ENCODE measurements at regions not wholly inside any gene's neighbourhood (a gene's known extent, or its start where the extent isn't known, plus 50 kb on each side); places are given as distances from the start of the nearest gene placed in this dataset.
A peak's percentile ranks its signal among the peaks of the same experiment; 100 is the strongest.

DNA sequence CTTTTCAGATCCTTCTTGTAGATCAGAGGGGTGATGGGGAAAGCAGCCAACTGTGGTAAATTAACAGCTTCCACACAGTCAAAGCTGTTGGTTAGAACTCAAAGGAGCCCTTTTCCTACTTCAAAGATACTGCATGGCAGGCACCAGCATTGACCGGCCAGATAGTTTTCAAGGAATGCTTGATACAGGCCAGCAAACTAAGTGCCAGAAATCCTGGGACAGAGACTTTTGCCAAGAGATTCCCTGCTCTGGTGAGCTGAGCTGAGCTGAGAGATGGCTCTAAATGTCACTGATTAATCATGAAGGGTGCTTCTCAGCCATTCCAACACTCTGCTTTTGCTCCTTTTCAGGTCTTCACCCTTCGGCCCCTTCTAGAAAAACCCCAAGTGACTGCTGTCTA lies 131.6 kb upstream of the MED14 start:
- H3K27ac ChIP-seq (ENCODE audit: extremely low read depth, low read depth, low read length), result 0 out of 2 replicates have a peak overlapping the region, but pooled peaks have one; percentile 22
- TF ChIP-seq, protein P1, sequence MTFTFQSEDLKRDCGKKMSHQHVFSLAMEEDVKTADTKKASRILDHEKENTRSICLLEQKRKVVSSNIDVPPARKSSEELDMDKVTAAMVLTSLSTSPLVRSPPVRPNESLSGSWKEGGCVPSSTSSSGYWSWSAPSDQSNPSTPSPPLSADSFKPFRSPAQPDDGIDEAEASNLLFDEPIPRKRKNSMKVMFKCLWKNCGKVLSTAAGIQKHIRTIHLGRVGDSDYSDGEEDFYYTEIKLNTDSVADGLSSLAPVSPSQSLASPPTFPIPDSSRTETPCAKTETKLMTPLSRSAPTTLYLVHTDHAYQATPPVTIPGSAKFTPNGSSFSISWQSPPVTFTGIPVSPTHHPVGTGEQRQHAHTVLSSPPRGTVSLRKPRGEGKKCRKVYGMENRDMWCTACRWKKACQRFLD (tag by site-specific recombination; IDR thresholded peaks at IDR 0.05), result no peak
- TF ChIP-seq ZNF76 (tag by site-specific recombination; IDR thresholded peaks at IDR 0.05; ENCODE audit: borderline replicate concordance, low read depth) (no peak), ZNF654 (tag by site-specific recombination; IDR thresholded peaks at IDR 0.05; ENCODE audit: low read depth) (no peak), HOXC10 (CRISPR knock-in tag; IDR thresholded peaks at IDR 0.05) (no peak), ZNF391 (tag by site-specific recombination; IDR thresholded peaks at IDR 0.05; ENCODE audit: borderline replicate concordance, low read depth) (no peak), ZNF324 (tag by site-specific recombination; IDR thresholded peaks at IDR 0.05) (no peak), ZNF510 (tag by site-specific recombination; IDR thresholded peaks at IDR 0.05; ENCODE audit: insufficient replicate concordance) (no peak), GFI1B (tag by site-specific recombination; IDR thresholded peaks at IDR 0.05) (no peak), ZNF514 (tag by site-specific recombination; IDR thresholded peaks at IDR 0.05) (no peak), MYNN (tag by site-specific recombination; IDR thresholded peaks at IDR 0.05; ENCODE audit: borderline replicate concordance) (no peak)
- TF ChIP-seq, protein P2, sequence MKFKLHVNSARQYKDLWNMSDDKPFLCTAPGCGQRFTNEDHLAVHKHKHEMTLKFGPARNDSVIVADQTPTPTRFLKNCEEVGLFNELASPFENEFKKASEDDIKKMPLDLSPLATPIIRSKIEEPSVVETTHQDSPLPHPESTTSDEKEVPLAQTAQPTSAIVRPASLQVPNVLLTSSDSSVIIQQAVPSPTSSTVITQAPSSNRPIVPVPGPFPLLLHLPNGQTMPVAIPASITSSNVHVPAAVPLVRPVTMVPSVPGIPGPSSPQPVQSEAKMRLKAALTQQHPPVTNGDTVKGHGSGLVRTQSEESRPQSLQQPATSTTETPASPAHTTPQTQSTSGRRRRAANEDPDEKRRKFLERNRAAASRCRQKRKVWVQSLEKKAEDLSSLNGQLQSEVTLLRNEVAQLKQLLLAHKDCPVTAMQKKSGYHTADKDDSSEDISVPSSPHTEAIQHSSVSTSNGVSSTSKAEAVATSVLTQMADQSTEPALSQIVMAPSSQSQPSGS (tag by site-specific recombination; IDR thresholded peaks at IDR 0.05; ENCODE audit: low read depth), result no peak
- TF ChIP-seq, protein P3, sequence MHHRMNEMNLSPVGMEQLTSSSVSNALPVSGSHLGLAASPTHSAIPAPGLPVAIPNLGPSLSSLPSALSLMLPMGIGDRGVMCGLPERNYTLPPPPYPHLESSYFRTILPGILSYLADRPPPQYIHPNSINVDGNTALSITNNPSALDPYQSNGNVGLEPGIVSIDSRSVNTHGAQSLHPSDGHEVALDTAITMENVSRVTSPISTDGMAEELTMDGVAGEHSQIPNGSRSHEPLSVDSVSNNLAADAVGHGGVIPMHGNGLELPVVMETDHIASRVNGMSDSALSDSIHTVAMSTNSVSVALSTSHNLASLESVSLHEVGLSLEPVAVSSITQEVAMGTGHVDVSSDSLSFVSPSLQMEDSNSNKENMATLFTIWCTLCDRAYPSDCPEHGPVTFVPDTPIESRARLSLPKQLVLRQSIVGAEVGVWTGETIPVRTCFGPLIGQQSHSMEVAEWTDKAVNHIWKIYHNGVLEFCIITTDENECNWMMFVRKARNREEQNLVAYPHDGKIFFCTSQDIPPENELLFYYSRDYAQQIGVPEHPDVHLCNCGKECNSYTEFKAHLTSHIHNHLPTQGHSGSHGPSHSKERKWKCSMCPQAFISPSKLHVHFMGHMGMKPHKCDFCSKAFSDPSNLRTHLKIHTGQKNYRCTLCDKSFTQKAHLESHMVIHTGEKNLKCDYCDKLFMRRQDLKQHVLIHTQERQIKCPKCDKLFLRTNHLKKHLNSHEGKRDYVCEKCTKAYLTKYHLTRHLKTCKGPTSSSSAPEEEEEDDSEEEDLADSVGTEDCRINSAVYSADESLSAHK (tag by site-specific recombination; IDR thresholded peaks at IDR 0.05), result no peak
- CTCF ChIA-PET, result interaction anchor here (1.3 to 1.9 kb wide), 2 partner anchors 11 kb away, joined by 3 to 8 read pairs; no protein-coding TSS in a partner anchor

DNA sequence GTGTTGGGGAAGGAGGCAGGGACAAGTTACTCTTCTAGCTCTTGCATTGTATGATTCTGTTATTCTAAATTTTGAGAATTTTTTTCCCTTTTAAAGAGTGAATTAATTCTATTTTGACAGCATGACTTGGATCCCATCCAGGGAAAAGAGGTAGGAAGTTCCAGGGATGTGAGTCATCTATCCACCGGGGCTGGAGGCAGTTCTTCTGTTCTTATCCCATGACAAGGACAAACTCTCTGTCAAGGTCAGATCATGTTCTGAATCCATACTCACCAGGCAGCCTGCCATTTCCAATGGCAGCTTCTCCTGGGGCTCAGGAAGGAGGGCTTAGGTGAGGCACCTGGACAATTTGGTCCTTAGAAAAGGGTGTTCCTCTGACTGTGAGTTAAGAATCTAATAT lies 132.0 kb upstream of the MED14 start:
- no peak overlapping the region for H3K4me3 ChIP-seq (ENCODE audit: low read depth, low read length)
- H3K4me1 ChIP-seq (ENCODE audit: control insufficient read depth, insufficient read depth, low read length), result peaks cover 4% of the 10 kb centered on the region; the same call in 1 of the 2 replicates
- H3K36me3 ChIP-seq (ENCODE audit: control insufficient read depth in 2 of 2, insufficient read depth in 1 of 2, low read length in 2 of 2), result no peaks in the 10 kb centered on the region
- ChIA-PET CTCF (interaction anchor here (0.6 to 1.9 kb wide), 4 partner anchors 10 to 137 kb away, joined by 3 to 8 read pairs (median 4); no protein-coding TSS in a partner anchor), POLR2A (interaction anchor here (1.0 kb wide), 1 partner anchor 218 kb away, joined by 3 read pairs; the partner anchor contains the start of gene USP9X)
- 0 out of 2 replicates have a peak overlapping the region, but pooled peaks have one; percentile 22 for H3K27ac ChIP-seq (ENCODE audit: extremely low read depth, low read depth, low read length)
- no peaks in the 10 kb centered on the region for H3K9me3 ChIP-seq (ENCODE audit: control insufficient read depth, insufficient read depth, low read depth, low read length)
- TF ChIP-seq PRDM1 (tag by site-specific recombination; IDR thresholded peaks at IDR 0.05) (0 out of 2 replicates have a peak, but pooled peaks have one; percentile 9), ZNF302 (tag by site-specific recombination; IDR thresholded peaks at IDR 0.05; ENCODE audit: low read depth) (no peak)

More for the DNA sequence above, 131.6 kb upstream of the MED14 start:
- Histone ChIP-seq H3K36me3 (ENCODE audit: control insufficient read depth in 2 of 2, insufficient read depth in 1 of 2, low read length in 2 of 2) (no peaks in the 10 kb centered on the region), H3K4me1 (ENCODE audit: control insufficient read depth, insufficient read depth, low read length) (peaks cover 4% of the 10 kb centered on the region; the same call in 1 of the 2 replicates), H3K9me3 (ENCODE audit: control insufficient read depth, insufficient read depth, low read depth, low read length) (no peaks in the 10 kb centered on the region), H3K4me3 (ENCODE audit: low read depth, low read length) (no peak overlapping the region)
- POLR2A ChIA-PET, result interaction anchor here (1.0 kb wide), 1 partner anchor 218 kb away, joined by 3 read pairs; the partner anchor contains the start of gene USP9X

DNA sequence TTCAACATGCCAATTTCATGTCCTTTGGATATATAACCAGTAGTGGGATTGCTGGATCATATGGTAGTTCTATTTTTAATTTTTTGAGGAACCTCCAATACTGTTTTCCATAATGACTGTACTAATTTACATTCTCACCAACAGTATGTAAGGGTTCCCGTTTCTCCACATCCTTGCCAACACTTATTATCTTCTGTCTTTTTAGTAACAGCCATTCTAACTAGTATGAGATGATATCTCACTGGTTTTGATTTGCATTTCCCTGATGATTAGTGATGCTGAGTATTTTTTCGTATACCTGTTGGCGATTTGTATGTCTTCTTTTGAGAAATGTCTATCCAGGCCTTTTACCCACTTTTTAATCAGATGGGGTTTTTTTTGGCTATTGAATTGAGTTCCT lies 133.5 kb upstream of the MED14 start:
- H3K4me1 ChIP-seq (ENCODE audit: control insufficient read depth, insufficient read depth, low read length), result peaks cover 4% of the 10 kb centered on the region; the same call in 1 of the 2 replicates
- H3K27ac ChIP-seq (ENCODE audit: extremely low read depth, low read depth, low read length), result no peak overlapping the region
- ChIA-PET POLR2A (no interaction called here), CTCF (no interaction called here)
- H3K4me3 ChIP-seq (ENCODE audit: low read depth, low read length), result no peak overlapping the region
- H3K9me3 ChIP-seq (ENCODE audit: control insufficient read depth, insufficient read depth, low read depth, low read length), result no peaks in the 10 kb centered on the region
- no peaks in the 10 kb centered on the region for H3K36me3 ChIP-seq (ENCODE audit: control insufficient read depth in 2 of 2, insufficient read depth in 1 of 2, low read length in 2 of 2)
- TF ChIP-seq ZNF175 (tag by site-specific recombination; IDR thresholded peaks at IDR 0.05) (no peak), ZNF701 (tag by site-specific recombination; IDR thresholded peaks at IDR 0.05) (no peak), IKZF3 (tag by site-specific recombination; IDR thresholded peaks at IDR 0.05) (no peak), ZNF157 (tag by site-specific recombination; IDR thresholded peaks at IDR 0.05) (no peak), ZNF37A (tag by site-specific recombination; IDR thresholded peaks at IDR 0.05) (no peak), ZNF16 (tag by site-specific recombination; IDR thresholded peaks at IDR 0.05; ENCODE audit: low read depth) (no peak), ZNF529 (tag by site-specific recombination; IDR thresholded peaks at IDR 0.05; ENCODE audit: insufficient replicate concordance) (no peak), GLIS2 (tag by site-specific recombination; IDR thresholded peaks at IDR 0.05) (no peak), HOXC10 (CRISPR knock-in tag; IDR thresholded peaks at IDR 0.05) (no peak), ZNF585B (tag by site-specific recombination; IDR thresholded peaks at IDR 0.05) (no peak), ZNF184 (tag by site-specific recombination; IDR thresholded peaks at IDR 0.05) (no peak)

Measured in HEK293 (cell line).